ENCODE measurements at regions not wholly inside any gene's neighbourhood (a gene's known extent, or its start where the extent isn't known, plus 50 kb on each side); places are given as distances from the start of the nearest gene placed in this dataset.

GRCh38 chr3:118167571-118167970, 867.1 kb downstream of the IGSF11 start:
- TF ChIP-seq, protein P1, sequence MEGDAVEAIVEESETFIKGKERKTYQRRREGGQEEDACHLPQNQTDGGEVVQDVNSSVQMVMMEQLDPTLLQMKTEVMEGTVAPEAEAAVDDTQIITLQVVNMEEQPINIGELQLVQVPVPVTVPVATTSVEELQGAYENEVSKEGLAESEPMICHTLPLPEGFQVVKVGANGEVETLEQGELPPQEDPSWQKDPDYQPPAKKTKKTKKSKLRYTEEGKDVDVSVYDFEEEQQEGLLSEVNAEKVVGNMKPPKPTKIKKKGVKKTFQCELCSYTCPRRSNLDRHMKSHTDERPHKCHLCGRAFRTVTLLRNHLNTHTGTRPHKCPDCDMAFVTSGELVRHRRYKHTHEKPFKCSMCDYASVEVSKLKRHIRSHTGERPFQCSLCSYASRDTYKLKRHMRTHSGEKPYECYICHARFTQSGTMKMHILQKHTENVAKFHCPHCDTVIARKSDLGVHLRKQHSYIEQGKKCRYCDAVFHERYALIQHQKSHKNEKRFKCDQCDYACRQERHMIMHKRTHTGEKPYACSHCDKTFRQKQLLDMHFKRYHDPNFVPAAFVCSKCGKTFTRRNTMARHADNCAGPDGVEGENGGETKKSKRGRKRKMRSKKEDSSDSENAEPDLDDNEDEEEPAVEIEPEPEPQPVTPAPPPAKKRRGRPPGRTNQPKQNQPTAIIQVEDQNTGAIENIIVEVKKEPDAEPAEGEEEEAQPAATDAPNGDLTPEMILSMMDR (conservative IDR thresholded peaks at IDR 0.05; ENCODE audit: low read depth in 2 of 2): no peak
- TF ChIP-seq POLR2AphosphoS5 (IDR thresholded peaks at IDR 0.05; ENCODE audit: low read depth) (no peak), EZH2 (IDR thresholded peaks at IDR 0.05; ENCODE audit: low read depth, unreplicated experiment) (no peak), NANOG (IDR thresholded peaks at IDR 0.05; ENCODE audit: borderline replicate concordance) (no peak), ZNF462 (CRISPR knock-in tag; IDR thresholded peaks at IDR 0.05) (no peak), REST (IDR thresholded peaks at IDR 0.05; ENCODE audit: unreplicated experiment) (no peak), CREB1 (CRISPR knock-in tag; IDR thresholded peaks at IDR 0.05; ENCODE audit: low read depth) (no peak)

Data from GM23338 (cell line).